Endothelial cell of hepatic sinusoid (primary cell): ENCODE measurements at regions not wholly inside any gene's neighbourhood (a gene's known extent, or its start where the extent isn't known, plus 50 kb on each side); places are given as distances from the start of the nearest gene placed in this dataset.
"Not testable (repeated sequence)": the region's sequence is repeated elsewhere in the genome, so short reads cannot be mapped to it uniquely, and the experiment has no call there.

Source experiments
- in situ Hi-C: cut with HindIII; loops from 2 replicates; pipeline ENCODE4 v1.10.0; 2017; ENCODE audit warnings: low sequenced_read_pairs

- in situ Hi-C loops = no loop called here
Observed at GRCh38 chr2:14960686-14961324, 328.3 kb downstream of the LRATD1 start.

- in situ Hi-C loops = no loop called here
Observed at GRCh38 chr2:14967729-14968128, 335.2 kb downstream of the LRATD1 start.

- in situ Hi-C loops = no loop called here
Observed at GRCh38 chr2:14975381-14975780, 342.9 kb downstream of the LRATD1 start.

GRCh38 chr2:14977021-14977420 lies 344.5 kb downstream of the LRATD1 start:
- in situ Hi-C loops = no loop called here

- in situ Hi-C loops = no loop called here
Observed at GRCh38 chr2:14978845-14979244, 346.3 kb downstream of the LRATD1 start.

- in situ Hi-C loops = no loop called here
Observed at GRCh38 chr2:14982790-14983189, 350.3 kb downstream of the LRATD1 start.

GRCh38 chr2:14988600-14988999 lies 356.1 kb downstream of the LRATD1 start:
- in situ Hi-C loops = no loop called here

GRCh38 chr2:14991723-14992122 lies 359.2 kb downstream of the LRATD1 start:
- in situ Hi-C loops = no loop called here

GRCh38 chr2:14994721-14995120 lies 362.2 kb downstream of the LRATD1 start:
- in situ Hi-C loops = no loop called here

GRCh38 chr2:14996351-14997014 lies 364.0 kb downstream of the LRATD1 start:
- in situ Hi-C loops = no loop called here

- in situ Hi-C loops = no loop called here
Observed at GRCh38 chr2:14998546-14998945, 366.0 kb downstream of the LRATD1 start.

GRCh38 chr2:14999114-14999661 lies 366.7 kb downstream of the LRATD1 start:
- in situ Hi-C loops = no loop called here

- in situ Hi-C loops = not testable (repeated sequence)
Observed at GRCh38 chr2:15002519-15002918, 370.0 kb downstream of the LRATD1 start.

- in situ Hi-C loops = loop anchor here (5.0 kb wide), 1 partner anchor 91 kb away; no protein-coding TSS in a partner anchor
Observed at GRCh38 chr2:15006667-15007066, 374.1 kb downstream of the LRATD1 start.

GRCh38 chr2:15009681-15010080 lies 377.2 kb downstream of the LRATD1 start:
- in situ Hi-C loops = loop anchor here (5.0 kb wide), 1 partner anchor 88 kb away; no protein-coding TSS in a partner anchor

GRCh38 chr2:15010346-15010745 lies 377.8 kb downstream of the LRATD1 start:
- in situ Hi-C loops = no loop called here

- in situ Hi-C loops = no loop called here
Observed at GRCh38 chr2:15018814-15019213, 386.3 kb downstream of the LRATD1 start.

GRCh38 chr2:15023221-15023620 lies 390.7 kb downstream of the LRATD1 start:
- in situ Hi-C loops = no loop called here

- in situ Hi-C loops = no loop called here
Observed at GRCh38 chr2:15028406-15028805, 395.9 kb downstream of the LRATD1 start.

GRCh38 chr2:15031745-15032240 lies 399.3 kb downstream of the LRATD1 start:
- in situ Hi-C loops = no loop called here

GRCh38 chr2:15034246-15034645 lies 401.7 kb downstream of the LRATD1 start:
- in situ Hi-C loops = no loop called here

- in situ Hi-C loops = no loop called here
Observed at GRCh38 chr2:15034860-15035259, 402.3 kb downstream of the LRATD1 start.
